ENCODE measurements at regions not wholly inside any gene's neighbourhood (a gene's known extent, or its start where the extent isn't known, plus 50 kb on each side); places are given as distances from the start of the nearest gene placed in this dataset.
A peak's percentile ranks its signal among the peaks of the same experiment; 100 is the strongest.
"Not testable (repeated sequence)": the region's sequence is repeated elsewhere in the genome, so short reads cannot be mapped to it uniquely, and the experiment has no call there.

DNA sequence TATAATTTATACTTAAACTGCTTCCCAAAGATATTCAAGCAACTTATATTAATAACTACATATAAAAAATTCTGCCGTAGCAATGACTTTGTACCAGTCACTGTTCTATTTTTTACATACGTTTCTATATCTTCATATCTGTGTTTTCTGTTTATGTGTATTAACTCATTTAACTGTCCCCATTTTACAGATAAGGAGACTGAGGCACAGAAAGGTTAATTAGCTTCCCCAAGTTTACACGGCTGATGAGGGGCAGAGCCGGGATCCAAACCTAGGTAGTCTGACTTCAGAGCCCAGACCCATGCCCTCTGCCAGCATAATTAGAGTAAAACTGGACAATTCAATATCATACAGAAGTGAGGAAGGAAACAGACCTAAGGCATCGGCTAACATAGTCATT is 259.7 kb upstream of the TUT7 start:
- CTCF ChIA-PET (ENCODE audit: low intra/inter-chr PET ratio), result no interaction called here
- Histone ChIP-seq H3K79me2 (ENCODE audit: control insufficient read depth, insufficient read depth, low read length) (no peaks in the 10 kb centered on the region), H4K20me1 (replicated peaks; ENCODE audit: control insufficient read depth, insufficient read depth, low read length) (no peaks in the 10 kb centered on the region), H3K4me3 (no peak overlapping the region), H3K27ac (ENCODE audit: extremely low read depth, low read depth, low read length) (no peak overlapping the region), H3K9me1 (ENCODE audit: control insufficient read depth, insufficient read depth, low read length) (no peaks in the 10 kb centered on the region), H3K27me3 (ENCODE audit: control insufficient read depth in 2 of 2, insufficient read depth in 2 of 2, low read length in 2 of 2) (no peaks in the 10 kb centered on the region), H3K4me2 (ENCODE audit: insufficient read depth, low read length) (no peak overlapping the region), H3K9me3 (replicated peaks; ENCODE audit: control insufficient read depth, insufficient read depth, low read depth, low read length) (no peaks in the 10 kb centered on the region), H3K36me3 (ENCODE audit: control insufficient read depth, insufficient read depth, low read length) (no peaks in the 10 kb centered on the region), H3K4me1 (replicated peaks in 1 of 2; ENCODE audit: control insufficient read depth in 2 of 2, insufficient read depth in 2 of 2, low read length in 2 of 2) (no peaks in the 10 kb centered on the region; a peak in 1 of 5 replicates), H2AFZ (ENCODE audit: low read depth, low read length) (no peak overlapping the region), H3K9ac (ENCODE audit: insufficient read depth in 1 of 2, low read depth in 2 of 2, low read length in 2 of 2) (no peak overlapping the region)
- 17% methylated on average over 5 of the region's 5 CpGs for WGBS (ENCODE audit: insufficient coverage, low coverage, missing lambda C conversion rate)
- intact Hi-C loops (cut with micrococcal nuclease), result no loop called here
- no TSS peak for BruUV-seq (replicated peaks)
- FAIRE-seq (no peak), DNase-seq (ENCODE audit: extremely low read depth in 1 of 4, low spot score in 3 of 4) (no peak), ATAC-seq (no peak)
- in situ Hi-C loops (cut with MboI), result no loop called here
- TF ChIP-seq RBM25 (IDR thresholded peaks at IDR 0.05; ENCODE audit: low read depth, low read length, severe bottlenecking), result peak; percentile 91
- TF ChIP-seq POLR2AphosphoS2 (IDR thresholded peaks at IDR 0.05; ENCODE audit: low read length), result no peak
- POLR2A ChIA-PET, result no interaction called here

GRCh38 chr9:86611534-86611933 is 257.3 kb upstream of the TUT7 start:
- in situ Hi-C loops (cut with MboI); intact Hi-C loops (cut with micrococcal nuclease); BruUV-seq (replicated peaks): not testable (repeated sequence)

More at GRCh38 chr9:86611534-86611933, 257.3 kb upstream of the TUT7 start:
- H3K79me2 ChIP-seq (ENCODE audit: control insufficient read depth, insufficient read depth, low read length); H4K20me1 ChIP-seq (replicated peaks; ENCODE audit: control insufficient read depth, insufficient read depth, low read length); POLR2A ChIA-PET; ATAC-seq; H3K4me3 ChIP-seq; H3K36me3 ChIP-seq (ENCODE audit: control insufficient read depth, insufficient read depth, low read length); H3K4me2 ChIP-seq (ENCODE audit: insufficient read depth, low read length); CTCF ChIA-PET (ENCODE audit: low intra/inter-chr PET ratio); H3K9me1 ChIP-seq (ENCODE audit: control insufficient read depth, insufficient read depth, low read length); DNase-seq (ENCODE audit: extremely low read depth in 1 of 4, low spot score in 3 of 4); H3K4me1 ChIP-seq (replicated peaks in 1 of 2; ENCODE audit: control insufficient read depth in 2 of 2, insufficient read depth in 2 of 2, low read length in 2 of 2); H3K9me3 ChIP-seq (replicated peaks; ENCODE audit: control insufficient read depth, insufficient read depth, low read depth, low read length); H3K27ac ChIP-seq (ENCODE audit: extremely low read depth, low read depth, low read length); FAIRE-seq; H3K9ac ChIP-seq (ENCODE audit: insufficient read depth in 1 of 2, low read depth in 2 of 2, low read length in 2 of 2); H3K27me3 ChIP-seq (ENCODE audit: control insufficient read depth in 2 of 2, insufficient read depth in 2 of 2, low read length in 2 of 2); TF ChIP-seq NR2C1 (IDR thresholded peaks at IDR 0.05): not testable (repeated sequence)
- peak overlapping the region; percentile 53; the same call in 1 of the 2 replicates for H2AFZ ChIP-seq (ENCODE audit: low read depth, low read length)
- WGBS (ENCODE audit: insufficient coverage, low coverage, missing lambda C conversion rate), result no CpG with 5 or more reads among the region's 27 CpGs
- TF ChIP-seq NR2C1 (tag; IDR thresholded peaks at IDR 0.05), result peak; percentile 74
- peak in 1 of 2 experiments; percentile 64; a peak in 2 of 4 replicates for TF ChIP-seq FOXA3 (CRISPR knock-in tag; conservative IDR thresholded peaks at IDR 0.05 in 1 of 2, IDR thresholded peaks at IDR 0.05 in 1 of 2)
- 0 out of 2 replicates have a peak, but pooled peaks have one; percentile 9 for TF ChIP-seq L3MBTL2 (IDR thresholded peaks at IDR 0.05)

Measured in K562 (cell line).